A673 (cell line): ENCODE measurements at regions not wholly inside any gene's neighbourhood (a gene's known extent, or its start where the extent isn't known, plus 50 kb on each side); places are given as distances from the start of the nearest gene placed in this dataset.

Source experiments
- BruUV-seq: library from RNA; stranded (reverse); fragments of 400-500 nt; replicated peaks from 2 replicates; lab custom pipeline; 2021; lab: Mats Ljungman, UMichigan
- CTCF ChIA-PET: fragments of 300-600 bp; sonication (Branson Sonifier 250); formaldehyde crosslinking; loops from one replicate; lab custom pipeline; 2022; ENCODE audit warnings: antibody characterized with exemption; lab: Charles Lee
- POLR2A ChIA-PET: fragments of 300-600 bp; sonication (Branson Sonifier 250); formaldehyde crosslinking; loops from one replicate; lab custom pipeline; 2022; ENCODE audit warnings: antibody characterized with exemption; ENCODE audit not compliant: low non-redundant PET; lab: Charles Lee
- DNase-seq: peaks from one replicate; pipeline ENCODE4 v3.0.0-alpha.2; 2015; ENCODE audit warnings: low spot score
- H3K27ac ChIP-seq: fragments of 200-600 bp; sonication (generic); 2 replicates; pipeline ENCODE4 v1.5.1; 2016; ENCODE audit warnings: mixed run types, low read depth, mild to moderate bottlenecking, mixed read lengths, antibody characterized with exemption, low read length; ENCODE audit not compliant: poor library complexity, severe bottlenecking
- H3K27me3 ChIP-seq: fragments of 200-600 bp; sonication (generic); replicated peaks from 2 replicates; pipeline ENCODE4 v1.6.1; 2017; ENCODE audit warnings: mixed run types, low read depth, mild to moderate bottlenecking, mixed read lengths, antibody characterized with exemption, low read length; ENCODE audit not compliant: insufficient read depth, poor library complexity
- H3K36me3 ChIP-seq: fragments of 200-600 bp; sonication (generic); 2 replicates; pipeline ENCODE4 v1.6.1; 2016; ENCODE audit warnings: mixed run types, mild to moderate bottlenecking, mixed read lengths, antibody characterized with exemption, low read length; ENCODE audit not compliant: insufficient read depth, poor library complexity, severe bottlenecking
- H3K4me1 ChIP-seq: fragments of 200-600 bp; sonication (generic); 2 replicates; pipeline ENCODE4 v1.6.1; 2017; ENCODE audit warnings: mixed run types, mild to moderate bottlenecking, mixed read lengths, antibody characterized with exemption, low read length; ENCODE audit not compliant: insufficient read depth, poor library complexity, severe bottlenecking
- H3K4me3 ChIP-seq: fragments of 200-600 bp; sonication (generic); 2 replicates; pipeline ENCODE4 v1.5.1; 2016; ENCODE audit warnings: low read depth, mixed run types, mild to moderate bottlenecking, mixed read lengths, low read length; ENCODE audit not compliant: poor library complexity, severe bottlenecking
- H3K9me3 ChIP-seq: fragments of 200-600 bp; sonication (generic); 2 replicates; pipeline ENCODE4 v1.6.1; 2016; ENCODE audit warnings: mixed run types, low read depth, mild to moderate bottlenecking, mixed read lengths, antibody characterized with exemption, low read length; ENCODE audit not compliant: poor library complexity, severe bottlenecking
- CTCF ChIP-seq: fragments of 300-800, 200-600 bp; sonication (generic); conservative IDR thresholded peaks from 2 replicates; pipeline ENCODE4 v1.5.1; 2017; ENCODE audit warnings: low read depth, mild to moderate bottlenecking, antibody characterized with exemption, low read length, moderate library complexity, mixed read lengths
- EZH2 ChIP-seq: fragments of 200-600 bp; sonication (generic); IDR thresholded peaks from 2 replicates; pipeline ENCODE4 v1.6.1; 2017; ENCODE audit warnings: borderline replicate concordance, low read depth, mild to moderate bottlenecking, mixed read lengths, antibody characterized with exemption, low read length; ENCODE audit not compliant: poor library complexity, severe bottlenecking
- intact Hi-C: fragments of 100-400 bp; cut with micrococcal nuclease; formaldehyde crosslinking; loops from one replicate; pipeline ENCODE4 v1.10.0; 2022; ENCODE audit not compliant: unreplicated experiment

DNA sequence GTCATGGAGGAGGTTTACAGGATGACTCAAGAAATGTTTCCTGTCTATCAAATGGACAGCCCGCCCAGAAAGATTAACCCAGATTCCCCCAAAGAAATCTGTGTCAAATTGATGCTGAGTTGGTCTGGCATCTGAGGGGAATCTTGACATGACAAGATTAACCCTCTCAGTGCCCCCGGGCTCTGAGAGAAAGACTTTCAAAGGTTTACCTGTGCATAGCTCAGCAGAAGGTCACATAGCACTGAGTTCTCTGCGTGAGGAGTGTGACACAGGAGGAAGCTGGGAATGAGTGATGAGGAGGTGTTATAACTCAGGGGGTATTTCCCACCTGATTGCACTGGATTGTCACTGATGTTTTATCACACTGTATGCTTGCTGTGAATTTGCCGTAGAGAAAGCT lies 601.2 kb downstream of the DHX35 start:
- Histone ChIP-seq H3K27ac (no peak overlapping the region), H3K4me1 (peaks cover 7% of the 10 kb centered on the region), H3K27me3 (peaks cover 70% of the 10 kb centered on the region), H3K36me3 (no peaks in the 10 kb centered on the region), H3K4me3 (no peak overlapping the region), H3K9me3 (no peaks in the 10 kb centered on the region)
- no TSS peak for BruUV-seq
- DNase-seq = no peak
- CTCF ChIA-PET = no interaction called here
- POLR2A ChIA-PET = no interaction called here
- TF ChIP-seq EZH2 = no peak
- TF ChIP-seq CTCF = no peak
- intact Hi-C loops = no loop called here

- POLR2A ChIA-PET = no interaction called here
- no peaks in the 10 kb centered on the region for H3K36me3 ChIP-seq
- H3K27me3 ChIP-seq = peaks cover 60% of the 10 kb centered on the region
- no peaks in the 10 kb centered on the region for H3K9me3 ChIP-seq
- intact Hi-C loops = no loop called here
- no peak overlapping the region for H3K4me3 ChIP-seq
- H3K4me1 ChIP-seq = no peaks in the 10 kb centered on the region
- no peak overlapping the region for H3K27ac ChIP-seq
- no TSS peak for BruUV-seq
- CTCF ChIA-PET = no interaction called here
- TF ChIP-seq CTCF (no peak), EZH2 (no peak)
- DNase-seq = no peak
Observed at GRCh38 chr20:39554341-39554740, 592.2 kb downstream of the DHX35 start.

DNA sequence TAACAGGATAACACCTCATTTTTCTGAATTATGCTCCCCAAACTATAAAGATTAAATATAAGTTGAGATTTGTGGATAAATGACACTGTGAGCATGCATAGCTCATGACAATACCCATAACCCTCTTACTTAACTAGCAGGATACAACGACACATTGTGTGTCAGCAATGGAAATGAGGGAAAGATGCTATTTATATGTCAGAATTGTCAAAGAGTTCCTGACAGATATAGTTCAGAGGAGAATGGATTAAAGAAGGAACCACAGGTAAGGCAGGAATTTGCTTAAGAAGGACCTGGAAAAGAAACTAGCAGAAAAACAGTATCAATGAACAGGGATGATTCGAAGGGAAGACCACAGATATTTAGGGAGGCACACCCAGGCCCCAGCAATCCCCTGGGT lies 591.0 kb downstream of the DHX35 start:
- no TSS peak for BruUV-seq
- intact Hi-C loops = no loop called here
- peaks cover 58% of the 10 kb centered on the region for H3K27me3 ChIP-seq
- H3K36me3 ChIP-seq = no peaks in the 10 kb centered on the region
- H3K4me3 ChIP-seq = no peak overlapping the region
- no peaks in the 10 kb centered on the region for H3K9me3 ChIP-seq
- no peaks in the 10 kb centered on the region for H3K4me1 ChIP-seq
- TF ChIP-seq CTCF = no peak
- no peak overlapping the region for H3K27ac ChIP-seq
- POLR2A ChIA-PET = no interaction called here
- no peak for DNase-seq
- CTCF ChIA-PET = no interaction called here
